ENCODE measurements at regions not wholly inside any gene's neighbourhood (a gene's known extent, or its start where the extent isn't known, plus 50 kb on each side); places are given as distances from the start of the nearest gene placed in this dataset.

GRCh38 chr3:43181202-43181821 lies 75.4 kb upstream of the POMGNT2 start:
- no peak for DNase-seq

- no peak for DNase-seq
These were observed 74.8 kb upstream of the POMGNT2 start for GRCh38 chr3:43180694-43181093.

DNA sequence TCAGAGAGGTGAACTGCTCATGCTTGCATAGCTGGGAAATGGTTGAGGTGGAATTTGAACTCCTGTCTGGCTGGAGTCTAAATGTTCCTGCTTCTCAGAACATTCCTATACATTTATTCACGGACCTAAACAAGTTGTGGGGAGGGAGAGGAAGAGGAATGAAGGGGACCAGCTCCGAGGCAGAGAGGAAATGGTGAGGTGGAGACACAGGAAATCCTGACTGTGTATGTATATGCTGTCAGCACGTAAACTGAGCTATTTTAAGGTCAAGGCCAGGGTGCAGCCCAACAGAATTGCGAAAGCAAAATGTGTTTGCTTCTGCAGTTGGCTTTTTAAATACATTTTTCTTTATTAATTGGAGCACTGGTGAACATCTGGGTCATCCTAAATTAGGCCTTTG lies 74.1 kb upstream of the POMGNT2 start:
- no peak for DNase-seq

DNA sequence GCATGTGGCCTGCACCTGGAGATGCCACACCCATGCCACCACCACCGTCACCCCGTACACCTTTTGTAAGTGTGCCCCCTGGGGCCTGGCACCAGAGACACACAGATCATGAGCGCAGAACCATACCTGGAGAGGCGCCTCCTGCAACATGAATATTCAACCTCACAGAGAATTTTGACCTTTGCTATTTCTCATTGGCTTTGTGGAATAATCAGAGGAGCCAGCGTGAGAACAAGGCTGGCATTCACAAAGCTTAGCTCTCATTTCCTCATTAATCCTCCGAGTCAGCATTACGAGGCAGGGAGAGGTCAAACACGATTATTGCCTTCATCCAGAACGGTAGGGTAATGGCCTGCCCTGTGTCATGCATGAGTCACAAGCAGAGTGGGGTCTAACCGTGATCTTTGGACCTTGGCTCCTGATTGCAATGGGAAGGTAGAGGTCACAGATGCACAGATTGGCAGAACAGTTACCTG lies 73.0 kb upstream of the POMGNT2 start:
- DNase-seq, result no peak

DNA sequence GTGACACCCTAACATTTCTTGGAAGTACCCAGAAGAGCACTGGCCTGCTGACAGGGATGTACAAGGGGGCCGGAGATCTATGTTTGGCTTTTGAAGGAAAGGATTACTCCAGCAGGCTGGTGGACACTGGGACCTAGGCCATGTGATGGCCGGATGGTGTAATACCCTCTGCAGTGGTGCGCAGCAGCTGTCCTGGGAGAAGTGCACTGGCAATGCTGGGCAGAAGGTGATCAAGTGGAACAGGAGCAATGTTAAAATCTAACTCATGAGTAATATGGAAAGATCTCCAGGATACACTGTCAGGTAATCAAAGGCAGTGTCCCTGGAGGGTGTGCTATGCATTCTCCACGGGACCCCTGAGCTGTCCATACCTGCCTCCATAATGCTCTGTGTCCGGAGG lies 71.2 kb upstream of the POMGNT2 start:
- DNase-seq, result no peak

DNA sequence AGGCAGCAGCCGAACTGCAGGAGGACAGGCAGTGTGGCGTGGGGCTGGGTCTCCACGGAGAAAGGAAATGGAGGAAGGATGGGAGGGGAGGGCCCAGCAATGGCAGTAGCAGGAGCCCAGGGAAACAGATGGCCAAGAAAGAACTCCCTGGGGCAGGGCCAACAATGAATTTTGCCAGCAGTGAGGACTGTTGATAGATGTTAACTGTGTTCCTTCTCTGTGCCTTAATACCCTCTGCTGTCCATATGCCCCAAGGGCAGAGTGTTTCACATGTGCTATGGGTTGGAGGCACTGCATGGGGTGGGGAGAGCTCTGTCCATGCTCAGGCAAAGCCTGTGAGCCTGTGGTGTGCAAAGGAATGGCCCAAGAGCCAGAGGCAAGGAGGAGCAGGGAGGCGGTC lies 70.8 kb upstream of the POMGNT2 start:
- no peak for DNase-seq

- DNase-seq, result no peak
These were observed 69.7 kb upstream of the POMGNT2 start for GRCh38 chr3:43175541-43175940.

GRCh38 chr3:43173949-43174348 lies 68.1 kb upstream of the POMGNT2 start:
- DNase-seq, result no peak

DNA sequence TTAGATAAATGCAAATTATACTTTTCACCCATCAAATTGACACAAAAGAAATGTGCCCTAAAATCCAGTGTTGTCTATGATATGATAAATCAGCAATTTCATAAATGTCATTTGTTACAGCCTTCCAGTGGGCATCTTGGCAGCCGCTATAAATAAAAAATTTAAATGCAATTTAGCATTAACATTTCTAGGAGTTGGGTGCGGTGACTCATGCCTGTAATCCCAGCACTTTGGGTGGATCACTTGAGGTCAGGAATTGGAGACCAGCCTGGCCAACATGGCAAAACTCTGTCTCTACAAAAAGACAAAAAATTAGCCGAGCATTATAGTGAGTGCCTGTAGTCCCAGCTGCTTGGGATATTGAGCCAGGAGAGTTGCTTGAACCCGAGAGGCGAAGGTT lies 65.9 kb upstream of the POMGNT2 start:
- DNase-seq, result no peak

- no peak for DNase-seq
These were observed 64.7 kb upstream of the POMGNT2 start for GRCh38 chr3:43170553-43170952.

DNA sequence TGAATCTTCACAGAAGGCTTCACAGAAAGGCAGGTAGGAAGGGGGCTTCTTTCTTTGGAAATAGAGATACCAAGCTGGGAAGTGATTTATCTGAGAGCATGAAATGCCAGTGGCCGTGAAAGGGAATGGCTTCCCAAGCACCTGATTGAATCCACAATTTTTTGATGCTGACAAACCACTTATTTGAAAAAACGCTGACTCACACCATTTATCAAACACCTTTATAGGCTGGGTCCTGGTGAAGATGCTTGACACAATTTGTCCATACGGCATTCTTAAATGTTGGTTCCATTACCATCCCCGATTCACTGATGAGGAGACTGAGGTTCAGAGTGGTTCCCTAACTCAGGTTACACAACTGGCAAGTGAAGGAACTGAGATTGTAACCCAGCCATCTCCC lies 64.1 kb upstream of the POMGNT2 start:
- DNase-seq, result no peak

DNA sequence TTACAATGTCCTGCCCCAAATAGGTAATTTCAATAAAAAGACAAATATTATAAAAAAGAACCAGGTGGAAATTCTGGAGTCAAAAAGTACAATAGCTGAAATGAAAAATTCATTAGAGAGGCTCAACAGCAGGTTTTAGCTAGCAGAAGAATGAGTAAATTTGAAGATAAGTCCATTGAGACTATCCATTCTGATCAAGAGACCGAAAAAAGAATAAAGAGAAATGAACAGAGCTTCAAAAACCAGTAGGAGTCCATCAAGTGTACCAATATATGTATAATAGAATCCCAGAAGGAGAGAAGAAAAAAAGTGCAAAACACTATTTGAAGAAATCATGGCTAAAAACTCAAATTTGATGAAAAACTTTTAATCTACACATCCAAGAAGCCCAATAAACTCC lies 60.5 kb upstream of the POMGNT2 start:
- DNase-seq, result no peak

DNA sequence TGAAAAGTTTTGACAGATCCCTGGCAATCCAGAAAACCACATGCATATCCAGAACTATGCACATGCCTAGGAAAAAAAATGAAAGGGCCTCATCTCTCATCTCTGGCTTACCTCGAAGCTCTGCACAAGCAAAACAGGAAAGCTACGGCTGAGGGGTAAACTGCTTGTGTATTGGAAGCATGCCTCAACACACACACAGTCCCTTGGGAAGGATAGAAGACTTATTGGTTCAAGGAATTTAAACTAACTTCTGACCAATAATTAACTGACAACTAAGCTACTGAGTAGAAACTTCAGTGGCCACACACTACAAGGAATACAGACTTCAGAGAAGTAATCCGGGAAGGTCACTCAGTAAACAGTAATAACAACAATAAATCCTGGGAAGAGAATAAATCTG lies 59.9 kb upstream of the POMGNT2 start:
- DNase-seq, result no peak

DNA sequence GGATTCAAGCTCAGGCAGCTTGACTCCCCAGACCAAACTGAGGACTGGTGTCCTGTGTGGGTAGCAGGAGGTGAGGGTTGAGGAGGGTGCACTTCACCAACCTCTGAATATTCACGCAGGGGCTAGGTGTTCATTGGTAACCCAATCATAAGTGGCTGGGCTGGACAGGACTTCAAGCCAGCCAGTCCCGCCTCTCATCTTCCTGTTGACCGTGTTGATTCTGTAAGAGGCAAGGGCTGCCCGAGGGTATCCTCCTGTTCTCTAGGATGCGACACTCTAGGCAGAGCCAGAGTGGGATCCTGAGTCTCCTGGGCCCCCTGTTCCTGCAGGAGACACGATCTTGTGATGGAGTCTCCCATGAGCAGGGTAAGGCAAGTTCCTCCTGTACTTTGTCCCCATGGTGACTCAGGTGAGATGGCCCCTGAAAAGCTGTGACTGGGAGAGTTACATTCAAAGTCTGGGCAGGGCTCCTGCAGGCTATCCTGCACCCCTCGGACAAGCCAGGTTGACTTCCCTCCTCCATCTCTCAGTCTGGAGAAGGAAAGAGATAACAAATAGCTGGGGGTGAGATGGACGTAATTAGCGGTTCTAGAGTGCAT lies 58.1 kb upstream of the POMGNT2 start:
- no peak for DNase-seq

DNA sequence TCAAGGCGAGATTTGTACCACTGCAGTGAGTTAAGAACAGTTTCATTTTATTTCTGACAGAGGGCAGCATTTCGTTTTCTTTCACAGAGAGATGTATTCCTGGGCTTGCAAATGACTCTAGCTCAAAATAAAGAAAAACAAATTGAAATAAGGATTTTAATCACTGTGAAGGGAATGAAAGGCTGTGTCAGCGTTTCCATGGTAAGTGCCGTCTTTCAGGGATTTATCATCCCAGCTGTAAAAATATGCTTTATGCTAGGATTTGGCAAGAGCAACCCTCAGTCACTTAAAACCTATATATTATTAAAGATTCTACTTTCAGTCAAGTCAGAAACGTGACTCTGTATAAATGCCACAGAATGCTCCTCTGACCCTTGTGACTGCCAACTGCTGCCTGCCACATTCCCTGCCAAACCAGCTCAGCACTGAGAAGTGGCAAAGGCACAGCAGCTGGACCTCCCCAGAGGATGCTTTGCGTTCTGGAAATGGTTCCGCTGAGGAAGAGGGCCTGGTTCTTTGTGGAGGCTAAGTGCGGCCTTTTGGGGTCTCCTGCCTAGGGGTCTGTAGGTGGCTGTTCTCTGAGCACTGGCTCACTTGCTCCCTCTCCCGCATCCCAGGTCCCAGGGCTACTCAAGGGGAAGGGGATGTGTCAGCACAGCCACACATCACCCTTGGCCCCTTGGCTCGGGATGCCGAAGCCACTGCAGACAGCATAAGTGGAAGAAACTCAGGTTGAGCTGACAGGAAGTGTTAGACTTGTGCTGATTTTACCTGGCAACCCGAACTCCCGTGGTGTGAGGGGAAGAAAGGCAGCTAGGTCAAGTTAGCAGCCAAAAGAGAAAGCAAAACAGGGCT lies 56.6 kb upstream of the POMGNT2 start:
- peak in 2 of 56 donors; percentile 16 to 20 for DNase-seq

DNA sequence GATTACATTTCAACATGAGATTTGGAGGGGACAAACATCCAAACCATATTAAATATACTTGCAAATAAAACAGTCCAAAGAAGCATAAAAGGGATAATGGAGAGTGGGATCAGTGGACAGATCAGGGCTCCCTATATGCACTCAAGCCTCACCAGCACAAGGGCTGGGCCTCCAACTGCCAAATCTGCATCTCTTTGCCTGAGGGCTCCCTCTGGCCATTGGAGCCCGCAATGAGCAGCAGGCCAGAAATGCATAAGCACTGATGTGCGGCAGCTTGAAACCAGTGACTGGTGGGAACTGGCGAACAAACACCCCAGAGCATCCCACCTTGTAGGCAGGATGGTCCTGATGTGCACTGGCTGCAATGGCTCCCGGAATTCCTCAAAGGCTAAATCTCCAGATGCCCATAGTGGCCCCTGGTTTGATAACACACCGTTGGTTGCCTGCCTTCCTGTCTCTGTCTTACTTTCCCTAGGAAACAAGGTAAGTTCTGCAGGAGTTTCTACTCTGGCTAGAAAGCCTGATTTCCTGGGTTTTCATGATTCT lies 55.9 kb upstream of the POMGNT2 start:
- peak in 1 of 56 donors; percentile 13 for DNase-seq

- no peak for DNase-seq
These were observed 54.8 kb upstream of the POMGNT2 start for GRCh38 chr3:43160664-43161063.

GRCh38 chr3:43159876-43160255 lies 54.0 kb upstream of the POMGNT2 start:
- no peak for DNase-seq

DNA sequence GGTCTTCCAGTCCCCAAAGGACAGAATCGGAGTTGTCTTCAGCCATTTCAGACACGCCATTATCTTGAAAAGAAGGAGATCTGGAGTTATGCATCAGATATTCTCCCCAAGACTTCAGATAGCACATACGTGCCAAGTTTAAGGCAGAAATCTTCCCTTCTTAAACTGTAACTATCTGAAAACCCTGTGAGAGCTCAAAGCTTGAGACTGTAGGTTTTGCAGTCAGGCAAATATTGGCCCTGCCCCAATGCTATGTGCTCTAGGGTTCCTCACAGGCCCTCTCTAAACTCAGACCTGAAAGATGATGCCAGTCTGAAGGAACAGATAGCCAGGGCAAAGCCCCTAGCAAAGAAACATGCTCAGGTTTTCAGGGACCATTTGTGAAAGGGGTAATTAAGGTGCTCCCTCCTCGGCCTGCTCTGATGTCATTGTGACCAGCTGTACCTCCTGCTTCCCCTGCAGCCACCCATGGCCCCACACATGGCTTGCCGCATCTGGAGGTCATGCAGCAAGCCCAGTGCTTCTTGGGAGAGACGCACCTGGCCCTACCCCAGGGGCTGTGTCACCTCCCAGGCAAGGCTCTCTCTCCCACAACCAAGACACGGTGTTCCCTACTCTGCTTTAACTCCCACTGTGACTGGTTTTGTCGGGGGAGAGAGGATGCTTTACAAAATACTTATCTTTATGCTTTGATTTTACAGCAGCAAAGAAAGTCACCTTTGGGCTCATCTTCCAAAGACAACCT lies 53.4 kb upstream of the POMGNT2 start:
- no peak for DNase-seq

GRCh38 chr3:43156812-43157455 lies 51.1 kb upstream of the POMGNT2 start:
- no peak for DNase-seq

All from amygdala (tissue), 56 donors.